Hematopoietic multipotent progenitor cell treated with erythropoietin and hydrocortisone succinate and interleukin-3 and kit ligand, for 6 days (in vitro differentiated cells): ENCODE measurements at regions not wholly inside any gene's neighbourhood (a gene's known extent, or its start where the extent isn't known, plus 50 kb on each side); places are given as distances from the start of the nearest gene placed in this dataset.

ENCODE experiments used
- DNase-seq: peaks from one replicate; pipeline ENCODE4 v3.0.0-alpha.2; 2015

GRCh38 chr3:156760333-156760732, 65.8 kb upstream of the LEKR1 start:
- DNase-seq, result peak; percentile 56

DNA sequence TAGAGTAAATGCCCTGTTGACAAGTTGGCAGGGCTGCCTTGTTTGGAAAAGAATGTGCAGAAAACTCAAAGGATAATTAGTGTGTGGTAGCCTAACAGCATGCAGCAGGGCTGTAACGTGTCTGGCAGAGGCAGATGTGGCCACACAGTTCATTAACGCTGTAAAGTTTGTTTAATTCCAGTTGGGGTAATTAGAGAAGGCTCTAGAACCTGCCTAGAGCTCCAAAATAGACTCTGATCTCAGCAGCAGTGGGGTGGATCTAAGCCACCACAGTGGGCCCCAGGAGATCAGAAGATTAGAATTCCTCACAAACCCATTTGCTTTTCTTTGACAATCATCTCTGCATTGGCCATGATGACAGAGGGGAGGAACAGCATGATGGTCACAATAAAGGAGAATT, 65.1 kb upstream of the LEKR1 start:
- DNase-seq, result no peak

DNA sequence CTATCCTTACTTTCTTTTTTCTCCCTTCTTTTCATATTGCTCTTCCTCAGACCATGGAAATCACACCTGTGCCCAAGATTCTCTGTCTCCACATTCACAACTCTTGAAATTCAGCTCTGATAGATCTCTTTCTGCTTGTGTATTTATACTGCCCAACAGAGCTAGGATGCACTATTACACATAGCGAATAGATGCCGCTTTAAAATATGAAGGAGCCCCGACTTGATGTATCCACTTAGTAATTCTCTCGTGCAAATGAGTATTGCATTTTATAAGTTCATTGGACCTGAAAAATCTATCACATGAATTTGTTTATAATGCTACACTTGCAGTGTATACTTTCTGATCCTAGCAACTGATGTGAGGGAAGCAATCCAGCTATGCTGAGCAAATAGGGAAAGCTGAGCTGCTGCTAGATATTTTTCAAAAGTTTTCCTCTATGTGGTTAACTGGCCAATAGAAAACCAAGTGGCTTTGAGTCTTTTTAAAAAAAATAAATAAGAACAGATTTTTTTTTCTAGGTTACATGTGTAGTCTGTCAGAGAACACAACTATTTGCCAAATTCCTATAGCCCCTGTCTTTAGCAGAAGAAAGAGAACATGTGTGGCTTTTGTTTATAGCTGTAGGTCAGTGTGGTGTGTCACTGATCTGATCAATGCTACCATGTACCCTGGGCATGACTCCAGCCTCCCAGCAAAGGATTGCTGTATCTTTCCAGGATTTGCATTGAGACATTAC, 64.3 kb upstream of the LEKR1 start:
- no peak for DNase-seq

DNA sequence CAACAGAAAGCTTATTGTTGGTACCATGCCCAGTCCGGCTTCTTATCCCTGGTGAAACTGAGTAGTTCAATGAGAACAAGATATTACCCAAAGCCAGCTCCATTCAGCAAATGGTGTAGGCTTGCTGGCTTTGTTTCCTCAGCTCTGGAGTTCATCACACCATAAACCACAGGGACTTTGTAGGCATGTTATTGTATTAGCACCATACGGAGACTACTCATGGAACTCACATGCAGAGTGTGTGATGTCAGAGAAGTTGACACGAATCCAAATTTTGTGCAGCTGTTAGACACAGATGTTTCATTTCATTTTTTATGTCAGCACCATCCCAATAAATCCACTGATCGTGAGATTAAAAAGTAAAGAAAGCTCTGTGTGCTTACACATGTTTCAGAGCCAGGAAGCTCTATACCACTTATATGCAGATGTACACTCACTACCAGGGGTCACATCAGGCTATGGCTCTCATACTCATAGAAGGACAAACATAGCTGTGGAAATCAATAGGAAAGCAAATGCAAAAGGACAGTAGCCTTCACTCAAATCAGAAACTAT, 63.4 kb upstream of the LEKR1 start:
- DNase-seq, result no peak

GRCh38 chr3:156763386-156763785, 62.8 kb upstream of the LEKR1 start:
- DNase-seq, result no peak

- DNase-seq, result no peak
These were observed 62.0 kb upstream of the LEKR1 start for GRCh38 chr3:156763931-156764720.

GRCh38 chr3:156764751-156765150, 61.4 kb upstream of the LEKR1 start:
- no peak for DNase-seq

GRCh38 chr3:156768390-156768789, 57.8 kb upstream of the LEKR1 start:
- no peak for DNase-seq

DNA sequence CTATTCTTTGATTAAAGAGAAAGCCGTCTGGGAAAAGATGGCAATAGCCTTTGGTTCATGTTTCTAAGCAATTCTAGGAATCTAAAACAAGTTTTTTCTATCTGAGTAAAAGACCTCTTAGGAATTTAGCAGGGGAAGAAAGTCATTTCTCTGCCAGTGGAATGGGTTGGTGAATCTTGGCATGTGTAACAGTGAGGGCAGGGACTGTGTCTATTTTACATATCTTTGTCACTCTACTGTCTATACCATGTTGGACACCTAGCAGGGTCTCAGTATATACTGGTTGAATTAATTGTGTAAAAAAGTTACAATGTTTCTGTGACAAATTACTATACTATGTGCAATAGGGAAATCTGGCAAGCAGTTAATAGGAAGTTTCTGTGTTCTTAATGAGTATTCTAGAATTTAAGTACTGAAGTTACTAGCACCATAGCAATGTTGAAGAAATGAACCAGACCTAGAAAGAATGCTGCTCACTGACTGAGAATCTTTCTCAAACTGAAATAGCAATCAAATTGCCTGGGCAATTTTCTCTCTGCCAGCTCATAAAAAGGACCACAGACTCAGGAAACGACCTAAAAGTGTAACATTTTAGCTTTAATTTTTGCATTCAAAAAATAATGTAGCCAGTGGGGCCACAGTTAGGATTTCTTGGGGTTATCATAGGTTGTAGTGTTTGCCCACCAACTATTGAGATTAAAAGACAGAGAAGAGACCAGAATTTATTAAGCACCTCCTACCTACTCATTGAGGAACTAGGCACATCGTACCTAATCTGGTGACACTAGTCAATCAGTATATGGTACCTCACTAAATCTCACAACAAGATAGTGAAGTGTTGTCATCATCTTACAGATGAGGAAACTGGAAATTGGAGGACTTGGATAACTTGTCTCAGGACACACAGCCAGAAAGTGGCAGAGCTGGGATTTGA, 56.2 kb upstream of the LEKR1 start:
- no peak for DNase-seq

GRCh38 chr3:156770699-156771414, 55.3 kb upstream of the LEKR1 start:
- no peak for DNase-seq

DNA sequence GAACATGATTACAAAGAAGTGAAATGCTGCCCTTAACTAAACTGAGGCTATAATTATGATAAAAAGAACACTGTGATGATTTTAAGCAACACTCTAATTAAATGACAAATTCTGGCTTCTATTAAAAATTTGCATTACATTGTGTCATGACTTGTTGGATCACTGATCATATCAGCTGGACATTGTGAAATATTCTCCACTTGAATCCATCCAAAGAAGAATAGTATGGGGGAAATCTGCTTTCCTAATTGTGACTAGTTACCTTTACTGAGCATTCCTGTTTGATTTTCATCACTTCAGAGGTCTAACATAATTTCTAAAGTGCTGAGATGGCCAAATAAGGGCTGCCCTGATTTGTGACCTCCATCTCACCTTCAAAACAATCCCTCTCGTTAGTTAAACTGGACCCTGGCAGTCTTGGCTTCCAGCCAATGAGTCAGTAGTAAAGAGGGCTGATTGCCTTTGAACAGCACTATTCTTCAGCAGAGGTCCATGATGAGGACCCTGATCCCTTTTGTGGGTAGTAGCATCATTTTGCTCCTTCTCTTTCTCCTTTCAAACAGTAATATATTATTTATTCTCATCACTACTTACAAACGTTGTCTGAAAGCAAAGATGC, 53.5 kb upstream of the LEKR1 start:
- peak; percentile 30 for DNase-seq

DNA sequence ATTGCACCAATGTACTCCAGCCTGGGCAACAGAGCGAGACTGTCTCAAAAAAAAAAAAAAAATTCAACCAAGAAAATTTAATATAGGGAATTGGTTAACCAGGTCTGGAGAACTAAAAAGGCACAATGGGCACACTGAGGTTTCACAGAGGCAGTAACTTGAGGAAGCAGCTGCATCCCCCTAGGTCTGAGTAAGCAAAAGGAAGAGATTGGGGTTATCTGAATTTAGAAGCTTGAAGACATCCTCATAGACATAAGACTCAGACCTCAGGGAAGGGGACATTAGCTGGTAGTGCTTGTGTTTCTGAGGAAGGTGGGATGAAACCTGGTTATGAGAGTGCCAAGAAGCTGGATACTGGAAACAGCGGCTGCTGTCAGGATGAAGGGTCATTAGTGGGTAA, 50.1 kb upstream of the LEKR1 start:
- DNase-seq, result peak; percentile 56
